K562 (cell line): ENCODE measurements at regions not wholly inside any gene's neighbourhood (a gene's known extent, or its start where the extent isn't known, plus 50 kb on each side); places are given as distances from the start of the nearest gene placed in this dataset.

Experiments
- ATAC-seq: fragments of 200-7000 bp; cut with Tn5 transposase; 3 replicates; pipeline ENCODE4 v1.9.1; 2020; ENCODE audit warnings: moderate library complexity
- BruUV-seq: library from RNA; stranded (reverse); fragments of 400-500 nt; replicated peaks from 2 replicates; lab custom pipeline; 2021; lab: Mats Ljungman, UMichigan
- CTCF ChIA-PET: fragments of 300-600 bp; formaldehyde crosslinking; extraction: SDS; loops from one replicate; lab custom pipeline; 2021; ENCODE audit warnings: low intra/inter-chr PET ratio; lab: Yijun Ruan, JAX
- POLR2A ChIA-PET: fragments of 300-600, 350-650 bp; sonication (Branson Sonifier 250); formaldehyde crosslinking; extraction: SDS; loops from one replicate; lab custom pipeline; 2021; ENCODE audit warnings: antibody characterized with exemption, inconsistent platforms; lab: Yijun Ruan, JAX
- DNase-seq, 4 experiments: peaks; one replicate each; pipeline versions ENCODE4 v3.0.0 to v3.0.0-alpha.2; 2011 to 2018; ENCODE audit warnings: low spot score in 3 of 4, mixed read lengths in 3 of 4; ENCODE audit errors: extremely low read depth in 1 of 4
- FAIRE-seq: peaks from 2 replicates; lab custom pipeline; 2011; peaks lifted over from hg19 to GRCh38; lab: Jason Lieb, UNC
- H2AFZ ChIP-seq: 2 replicates; pipeline ENCODE4 v1.6.0; 2011; ENCODE audit warnings: low read depth, low read length, control low read depth, inconsistent platforms
- H3K27ac ChIP-seq: fragments of 200-600 bp; 3 replicates; pipeline ENCODE4 v1.8.0; 2011; ENCODE audit warnings: low read depth, mild to moderate bottlenecking, control low read depth, inconsistent platforms, low read length, moderate library complexity, mixed read lengths; ENCODE audit errors: extremely low read depth
- H3K27me3 ChIP-seq, 2 experiments: fragments of 300-600 bp in 1 of 2; 2 replicates in 1 of 2; 3 replicates in 1 of 2; pipeline versions ENCODE4 v1.6.0 to v1.8.0; 2011; ENCODE audit warnings: inconsistent platforms in 2 of 2, low read length in 2 of 2, mild to moderate bottlenecking in 1 of 2, mixed read lengths in 1 of 2, moderate library complexity in 1 of 2; ENCODE audit not compliant: control insufficient read depth in 2 of 2, insufficient read depth in 2 of 2
- H3K36me3 ChIP-seq: fragments of 300-600 bp; 3 replicates; pipeline ENCODE4 v1.8.0; 2011; ENCODE audit warnings: mild to moderate bottlenecking, low read length, inconsistent platforms; ENCODE audit not compliant: control insufficient read depth, insufficient read depth
- H3K4me1 ChIP-seq, 2 experiments: fragments of 200-600 bp in 1 of 2; replicated peaks in 1 of 2; 2 replicates in 1 of 2; 3 replicates in 1 of 2; pipeline versions ENCODE4 v1.5.1 to v1.8.0; 2011; ENCODE audit warnings: inconsistent platforms in 2 of 2, low read length in 2 of 2, mild to moderate bottlenecking in 1 of 2, mixed read lengths in 1 of 2, moderate library complexity in 1 of 2; ENCODE audit not compliant: control insufficient read depth in 2 of 2, insufficient read depth in 2 of 2
- H3K4me2 ChIP-seq: 2 replicates; pipeline ENCODE4 v1.6.1; 2011; ENCODE audit warnings: low read length, control low read depth, inconsistent platforms, mixed read lengths; ENCODE audit not compliant: insufficient read depth
- H3K4me3 ChIP-seq: fragments of 200-600 bp; sonication (generic), shearing (Covaris generic); 2 replicates; pipeline ENCODE4 v1.5.1; 2016; ENCODE audit warnings: control low read depth, inconsistent platforms
- H3K79me2 ChIP-seq: fragments of 200-600 bp; 3 replicates; pipeline ENCODE4 v1.8.0; 2011; ENCODE audit warnings: low read length, inconsistent platforms; ENCODE audit not compliant: control insufficient read depth, insufficient read depth
- H3K9ac ChIP-seq, 2 experiments: 2 replicates each; pipeline versions ENCODE4 v1.6.0 to v1.6.1; 2011; ENCODE audit warnings: low read depth in 2 of 2, low read length in 2 of 2, control low read depth in 1 of 2, inconsistent platforms in 1 of 2, mild to moderate bottlenecking in 1 of 2, mixed read lengths in 1 of 2; ENCODE audit not compliant: insufficient read depth in 1 of 2
- H3K9me1 ChIP-seq: one replicate; pipeline ENCODE4 v1.6.0; 2011; ENCODE audit warnings: inconsistent platforms, mild to moderate bottlenecking, low read length, moderate library complexity; ENCODE audit not compliant: control insufficient read depth, insufficient read depth
- H3K9me3 ChIP-seq: replicated peaks from 2 replicates; pipeline ENCODE4 v1.5.1; 2011; ENCODE audit warnings: low read depth, low read length, inconsistent platforms; ENCODE audit not compliant: control insufficient read depth, insufficient read depth
- H4K20me1 ChIP-seq: replicated peaks from 2 replicates; pipeline ENCODE4 v1.6.1; 2011; ENCODE audit warnings: low read length, inconsistent platforms, mixed read lengths; ENCODE audit not compliant: control insufficient read depth, insufficient read depth
- ARNT ChIP-seq, 2 experiments: fragments of 450-650 bp; IDR thresholded peaks; 2 replicates each; pipeline ENCODE4 v1.6.1; 2016; ENCODE audit warnings: mild to moderate bottlenecking in 1 of 2
- CREM ChIP-seq: IDR thresholded peaks from 2 replicates; pipeline ENCODE4 v1.6.1; 2014; ENCODE audit warnings: antibody characterized with exemption, low read depth
- HBP1 ChIP-seq: fragments of 450-650 bp; formaldehyde crosslinking; IDR thresholded peaks from 2 replicates; pipeline ENCODE4 v1.4.0; 2022; ENCODE audit warnings: missing genetic modification characterization
- IFI16 ChIP-seq: fragments of 250-450 bp; sonication (Bioruptor Pico); IDR thresholded peaks from 2 replicates; pipeline ENCODE4 v2.1.2; 2022; ENCODE audit warnings: mild to moderate bottlenecking, inconsistent platforms
- L3MBTL2 ChIP-seq: fragments of 450-650 bp; IDR thresholded peaks from 2 replicates; pipeline ENCODE4 v1.6.1; 2016; ENCODE audit warnings: mild to moderate bottlenecking, moderate library complexity
- MTA2 ChIP-seq: fragments of 450-650 bp; IDR thresholded peaks from 2 replicates; pipeline ENCODE4 v1.6.1; 2016; ENCODE audit warnings: low read depth
- SP1 ChIP-seq: sonication (generic); formaldehyde crosslinking; IDR thresholded peaks from 2 replicates; pipeline ENCODE4 v1.8.1; 2022; ENCODE audit warnings: mild to moderate bottlenecking, missing genetic modification reagents
- ZBTB33 ChIP-seq: sonication (generic); formaldehyde crosslinking; IDR thresholded peaks from 2 replicates; pipeline ENCODE4 v1.8.1; 2023; ENCODE audit warnings: mild to moderate bottlenecking, missing genetic modification reagents
- ZNF212 ChIP-seq: fragments of 450-650 bp; formaldehyde crosslinking; IDR thresholded peaks from 2 replicates; pipeline ENCODE4 v1.4.0; 2020; ENCODE audit warnings: mild to moderate bottlenecking
- ZNF282 ChIP-seq: sonication (generic); formaldehyde crosslinking; IDR thresholded peaks from 2 replicates; pipeline ENCODE4 v1.8.1; 2023; ENCODE audit warnings: missing genetic modification reagents
- ZNF324 ChIP-seq: fragments of 250-450 bp; sonication (Bioruptor Pico); IDR thresholded peaks from 2 replicates; pipeline ENCODE4 v1.4.0; 2020; ENCODE audit warnings: mild to moderate bottlenecking
- ZNF408 ChIP-seq: fragments of 250-450 bp; sonication (Bioruptor Pico); IDR thresholded peaks from 2 replicates; pipeline ENCODE4 v1.4.0; 2020; ENCODE audit warnings: low read depth, mild to moderate bottlenecking, moderate library complexity
- WGBS: fragments of 100-300 bp; shearing (Covaris generic); methylation state at CpG from one replicate; pipeline ENCODE4 v1.1.6; 2016; ENCODE audit warnings: low coverage, mixed read lengths; ENCODE audit not compliant: insufficient coverage; ENCODE audit errors: missing lambda C conversion rate; 5-methylcytosine and 5-hydroxymethylcytosine counted together
- in situ Hi-C: fragments of 300-500 bp; cut with MboI; formaldehyde crosslinking; loops from 4 replicates; pipeline ENCODE4 v1.15.0; 2018; ENCODE audit warnings: inconsistent platforms, mixed read lengths
- intact Hi-C: fragments of 100-400 bp; cut with micrococcal nuclease; formaldehyde crosslinking; loops from 2 replicates; pipeline ENCODE4 v1.14.2; 2022

- TF ChIP-seq MTA2 (no peak), L3MBTL2 (no peak), ZNF212 (no peak), ZBTB33 (CRISPR knock-in tag) (no peak), ZNF282 (CRISPR knock-in tag) (no peak), HBP1 (CRISPR knock-in tag) (no peak)
Observed at GRCh38 chr6:27026361-27026760, 221.1 kb upstream of the PRSS16 start (continued).

DNA sequence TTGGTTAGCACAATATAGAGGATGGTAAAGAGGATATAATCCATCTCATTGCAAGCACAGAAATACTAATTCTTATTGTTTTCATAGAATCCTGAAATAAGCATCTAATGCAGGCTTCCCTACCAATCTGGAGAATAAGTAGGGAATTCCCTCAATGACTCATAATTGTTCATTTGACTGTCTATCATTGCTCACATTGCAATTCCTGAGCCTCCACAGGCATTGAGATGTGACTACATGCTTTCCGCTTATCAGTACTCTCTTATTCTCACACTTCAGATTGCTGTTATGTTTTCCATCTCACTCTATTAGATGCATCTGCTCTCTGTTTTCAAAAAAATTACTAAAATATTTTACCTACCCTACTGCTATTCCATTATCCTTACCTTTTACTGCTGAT is 216.2 kb upstream of the PRSS16 start:
- H3K4me1 ChIP-seq = peaks cover 0 to 9% of the 10 kb centered on the region in 2 experiments; a peak in 3 of 5 replicates
- DNase-seq (no peak), FAIRE-seq (no peak), ATAC-seq (no peak)
- no peak overlapping the region for H3K27ac ChIP-seq
- ChIA-PET POLR2A (no interaction called here), CTCF (no interaction called here)
- intact Hi-C loops = no loop called here
- H3K79me2 ChIP-seq = no peaks in the 10 kb centered on the region
- 76% methylated on average over 1 of the region's 1 CpG for WGBS
- no peak overlapping the region for H3K9ac ChIP-seq
- H4K20me1 ChIP-seq = no peaks in the 10 kb centered on the region
- H2AFZ ChIP-seq = no peak overlapping the region
- no peaks in the 10 kb centered on the region for H3K9me3 ChIP-seq
- H3K4me2 ChIP-seq = no peak overlapping the region
- no TSS peak for BruUV-seq
- no peak overlapping the region for H3K4me3 ChIP-seq
- no peaks in the 10 kb centered on the region for H3K36me3 ChIP-seq
- H3K27me3 ChIP-seq = no peaks in the 10 kb centered on the region; a peak in 2 of 5 replicates
- in situ Hi-C loops = no loop called here
- no peaks in the 10 kb centered on the region for H3K9me1 ChIP-seq
- no peak for TF ChIP-seq ZNF408 (CRISPR knock-in tag)
- no peak for TF ChIP-seq ARNT (IDR thresholded peaks at IDR 0.05)
- no peak for TF ChIP-seq ZNF324
- no peak for TF ChIP-seq SP1 (CRISPR knock-in tag)
- TF ChIP-seq CREM = no peak
- TF ChIP-seq IFI16 = no peak
